Mesendoderm (in vitro differentiated cells): ENCODE measurements at regions not wholly inside any gene's neighbourhood (a gene's known extent, or its start where the extent isn't known, plus 50 kb on each side); places are given as distances from the start of the nearest gene placed in this dataset.
"Not testable (repeated sequence)": the region's sequence is repeated elsewhere in the genome, so short reads cannot be mapped to it uniquely, and the experiment has no call there.

Experiments used
- DNase-seq: peaks from one replicate; pipeline ENCODE4 v3.0.0; 2013
- H2AK5ac ChIP-seq: 2 replicates; pipeline ENCODE4 v1.6.1; 2013; ENCODE audit warnings: low read length, inconsistent platforms
- H2BK120ac ChIP-seq: 2 replicates; pipeline ENCODE4 v1.6.1; 2013; ENCODE audit warnings: low read depth, mild to moderate bottlenecking, low read length, moderate library complexity, mixed read lengths
- H2BK15ac ChIP-seq: replicated peaks from 2 replicates; pipeline ENCODE4 v1.6.1; 2013; ENCODE audit warnings: low read depth, mild to moderate bottlenecking, moderate library complexity
- H2BK5ac ChIP-seq: 2 replicates; pipeline ENCODE4 v1.6.1; 2013; ENCODE audit warnings: low read length, inconsistent platforms
- H3K18ac ChIP-seq: 2 replicates; pipeline ENCODE4 v1.6.1; 2013; ENCODE audit warnings: mild to moderate bottlenecking, low read length, mixed read lengths
- H3K23ac ChIP-seq: one replicate; pipeline ENCODE4 v1.6.1; 2013; ENCODE audit warnings: low read length
- H3K27ac ChIP-seq: 2 replicates; pipeline ENCODE4 v1.5.1; 2013; ENCODE audit warnings: low read depth, mild to moderate bottlenecking, inconsistent platforms, low read length, moderate library complexity
- H3K27me3 ChIP-seq: 2 replicates; pipeline ENCODE4 v1.6.1; 2013; ENCODE audit warnings: low read length, control low read depth, mild to moderate bottlenecking, inconsistent platforms; ENCODE audit not compliant: insufficient read depth, poor library complexity
- H3K36me3 ChIP-seq: 2 replicates; pipeline ENCODE4 v1.6.1; 2013; ENCODE audit warnings: low read length, inconsistent platforms; ENCODE audit not compliant: control insufficient read depth, insufficient read depth
- H3K4ac ChIP-seq: one replicate; pipeline ENCODE4 v1.6.1; 2013; ENCODE audit warnings: low read depth, mild to moderate bottlenecking, low read length, moderate library complexity
- H3K4me1 ChIP-seq: 2 replicates; pipeline ENCODE4 v1.6.1; 2013; ENCODE audit warnings: low read depth, low read length, inconsistent platforms; ENCODE audit not compliant: control insufficient read depth
- H3K4me2 ChIP-seq: 2 replicates; pipeline ENCODE4 v1.6.1; 2013; ENCODE audit warnings: low read length
- H3K4me3 ChIP-seq: 2 replicates; pipeline ENCODE4 v1.5.1; 2013; ENCODE audit warnings: mild to moderate bottlenecking, low read length
- H3K56ac ChIP-seq: one replicate; pipeline ENCODE4 v1.6.1; 2013; ENCODE audit warnings: low read length
- H3K79me1 ChIP-seq: 2 replicates; pipeline ENCODE4 v1.6.1; 2013; ENCODE audit warnings: low read length, inconsistent platforms
- H3K79me2 ChIP-seq: 2 replicates; pipeline ENCODE4 v1.6.1; 2013; ENCODE audit warnings: mild to moderate bottlenecking, low read length; ENCODE audit not compliant: control insufficient read depth, insufficient read depth
- H3K9ac ChIP-seq: 2 replicates; pipeline ENCODE4 v1.6.1; 2013; ENCODE audit warnings: low read length, inconsistent platforms
- H4K5ac ChIP-seq: one replicate; pipeline ENCODE4 v1.6.1; 2013; ENCODE audit warnings: low read length
- H4K8ac ChIP-seq: one replicate; pipeline ENCODE4 v1.6.1; 2013; ENCODE audit warnings: low read depth, mild to moderate bottlenecking, control low read depth, low read length, moderate library complexity
- WGBS: extraction: QIAGEN DNeasy Blood & Tissue Kit; methylation state at CpG from one replicate; pipeline ENCODE4 v1.1.7; 2013; ENCODE audit warnings: low lambda C conversion rate, missing lambda C conversion rate; ENCODE audit not compliant: insufficient coverage; ENCODE audit errors: extremely low coverage; 5-methylcytosine and 5-hydroxymethylcytosine counted together

DNA sequence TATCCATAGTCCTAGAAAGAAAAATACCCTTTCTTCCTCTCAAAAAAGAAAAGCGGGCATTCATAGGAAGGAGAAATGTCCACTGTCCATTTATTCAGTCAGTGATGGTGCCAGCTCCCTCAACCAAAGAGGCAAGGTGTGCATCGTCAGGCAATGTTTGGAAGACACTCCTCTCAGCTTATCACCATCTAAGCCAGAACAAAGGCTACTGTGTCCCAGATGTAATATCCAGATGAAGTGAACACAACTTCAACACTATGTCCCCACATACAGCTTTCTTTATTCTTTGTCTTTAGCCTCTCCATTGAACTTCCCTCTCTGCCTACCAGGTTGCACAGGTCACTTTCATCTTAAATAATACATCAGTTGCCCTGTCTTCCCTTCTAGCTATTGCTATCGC lies 131.4 kb upstream of the RNF32 start:
- Histone ChIP-seq H4K8ac (no peak overlapping the region), H3K4ac (no peak overlapping the region), H2AK5ac (no peak overlapping the region), H3K23ac (no peak overlapping the region), H3K79me1 (no peaks in the 10 kb centered on the region), H3K27me3 (no peaks in the 10 kb centered on the region), H4K5ac (no peak overlapping the region), H2BK5ac (no peak overlapping the region), H3K4me1 (no peaks in the 10 kb centered on the region), H3K36me3 (no peaks in the 10 kb centered on the region), H3K4me3 (no peak overlapping the region), H3K56ac (no peak overlapping the region), H3K18ac (no peak overlapping the region), H3K4me2 (no peak overlapping the region), H2BK120ac (no peak overlapping the region), H3K9ac (no peak overlapping the region), H3K79me2 (no peaks in the 10 kb centered on the region), H2BK15ac (no peak overlapping the region), H3K27ac (no peak overlapping the region)
- no peak for DNase-seq
- WGBS, result no CpG with 5 or more reads among the region's 3 CpGs

DNA sequence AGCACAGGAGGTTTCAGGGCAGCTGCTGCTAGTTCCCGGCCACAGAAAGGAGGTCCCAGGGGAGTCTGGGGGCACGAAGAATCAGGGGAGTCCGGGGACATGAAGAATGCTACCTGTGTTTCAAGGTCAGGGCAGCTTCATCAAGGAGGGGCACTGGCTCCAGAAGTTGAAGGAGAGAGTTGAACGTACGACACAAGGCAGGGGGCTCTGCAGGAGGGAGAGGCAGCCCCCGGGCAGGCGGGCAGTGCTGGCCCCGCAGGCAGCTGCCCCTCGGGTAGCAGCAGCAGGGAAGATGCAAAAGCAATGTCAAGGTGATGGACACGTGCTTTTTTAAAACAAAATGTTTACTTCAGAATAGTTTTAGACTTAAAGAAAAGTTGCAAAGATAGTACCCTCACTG lies 134.7 kb upstream of the RNF32 start:
- no CpG with 5 or more reads among the region's 10 CpGs for WGBS

DNA sequence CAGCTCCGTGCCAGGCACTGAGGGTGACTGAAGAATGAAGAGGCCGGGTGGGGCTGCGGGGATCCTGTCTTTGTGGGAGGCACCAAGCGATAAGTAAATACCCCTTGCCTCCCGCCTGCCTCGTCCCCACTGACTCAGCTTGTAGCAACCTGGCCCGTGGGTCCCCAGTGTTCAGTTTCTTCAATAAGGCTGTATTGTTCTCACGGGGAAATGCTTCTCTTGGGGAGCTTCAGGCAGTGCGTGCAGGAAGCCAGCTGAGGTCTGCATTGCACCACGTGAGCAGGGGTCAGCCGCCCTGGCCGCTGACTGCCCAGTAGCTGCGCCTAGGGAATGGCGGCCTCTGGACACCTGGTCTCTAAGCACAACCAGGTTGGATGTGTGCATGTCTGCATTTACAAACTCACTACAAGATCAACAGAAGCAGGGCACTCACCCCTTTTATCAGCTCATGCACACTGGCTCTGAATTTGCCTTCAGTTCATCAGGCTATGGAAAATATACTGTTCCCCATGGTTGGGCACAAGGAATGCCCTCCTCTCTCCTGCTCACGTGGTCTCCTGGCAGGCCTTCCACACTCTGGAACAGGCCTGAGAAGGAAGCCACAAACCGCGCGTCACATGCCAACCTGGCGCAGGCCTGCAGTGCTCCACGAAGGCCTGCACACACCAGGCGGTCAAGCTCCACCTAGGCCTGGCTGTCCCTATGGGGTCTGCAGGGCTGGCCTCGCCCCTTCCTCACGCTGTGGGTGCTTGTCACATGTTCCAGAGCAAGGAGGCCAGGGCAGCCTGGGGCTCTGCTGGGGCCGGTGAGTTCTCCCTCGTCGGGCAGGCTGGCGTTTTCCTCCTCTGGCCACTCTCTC lies 135.7 kb upstream of the RNF32 start:
- Histone ChIP-seq H3K79me1 (no peaks in the 10 kb centered on the region), H3K4ac (no peak overlapping the region), H3K4me3 (no peak overlapping the region), H2AK5ac (no peak overlapping the region), H3K79me2 (no peaks in the 10 kb centered on the region), H4K5ac (no peak overlapping the region), H3K27ac (no peak overlapping the region), H3K9ac (no peak overlapping the region), H3K36me3 (no peaks in the 10 kb centered on the region), H2BK120ac (no peak overlapping the region), H3K23ac (no peak overlapping the region), H2BK15ac (no peak overlapping the region), H3K4me1 (no peaks in the 10 kb centered on the region), H3K18ac (no peak overlapping the region), H4K8ac (no peak overlapping the region), H3K4me2 (no peak overlapping the region), H2BK5ac (no peak overlapping the region), H3K56ac (no peak overlapping the region), H3K27me3 (no peaks in the 10 kb centered on the region)
- no peak for DNase-seq
- WGBS, result no CpG with 5 or more reads among the region's 27 CpGs

More for the DNA sequence above, 134.7 kb upstream of the RNF32 start:
- Histone ChIP-seq H3K36me3 (no peaks in the 10 kb centered on the region), H2BK5ac (no peak overlapping the region), H3K4me3 (no peak overlapping the region), H3K79me1 (no peaks in the 10 kb centered on the region), H3K4me1 (no peaks in the 10 kb centered on the region), H3K4me2 (no peak overlapping the region), H4K5ac (no peak overlapping the region), H3K18ac (no peak overlapping the region), H3K79me2 (no peaks in the 10 kb centered on the region), H3K27me3 (no peaks in the 10 kb centered on the region), H2BK120ac (no peak overlapping the region), H3K9ac (no peak overlapping the region), H2AK5ac (no peak overlapping the region), H3K56ac (no peak overlapping the region), H3K23ac (no peak overlapping the region), H3K4ac (no peak overlapping the region), H2BK15ac (no peak overlapping the region), H3K27ac (no peak overlapping the region), H4K8ac (no peak overlapping the region)
- DNase-seq, result no peak

DNA sequence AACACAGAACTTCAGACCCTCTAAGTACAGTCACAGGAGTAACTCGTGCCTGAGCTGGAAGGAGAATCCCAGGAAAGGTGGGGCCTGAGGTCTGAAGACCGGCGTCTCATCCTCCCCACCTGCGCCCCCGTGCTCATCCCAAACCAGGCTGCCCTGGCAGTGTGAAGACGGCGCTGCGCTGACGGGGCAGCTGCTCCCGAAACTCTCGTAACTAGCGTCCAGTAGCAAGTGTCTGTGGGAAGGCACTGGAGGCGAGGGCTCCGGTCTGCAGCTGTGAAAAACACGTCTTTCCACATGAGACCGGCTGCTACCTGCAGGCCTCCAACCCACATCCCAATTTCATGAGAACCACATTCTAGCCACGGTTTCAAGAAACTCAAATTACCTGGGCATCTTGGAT lies 136.6 kb upstream of the RNF32 start:
- no peak overlapping the region for H2BK5ac ChIP-seq
- H3K18ac ChIP-seq, result no peak overlapping the region
- H3K23ac ChIP-seq, result no peak overlapping the region
- no CpG with 5 or more reads among the region's 17 CpGs for WGBS
- no peak overlapping the region for H3K56ac ChIP-seq
- H3K79me1 ChIP-seq, result no peaks in the 10 kb centered on the region
- no peaks in the 10 kb centered on the region for H3K4me1 ChIP-seq
- no peaks in the 10 kb centered on the region for H3K79me2 ChIP-seq
- H3K4me2 ChIP-seq, result no peak overlapping the region
- H4K5ac ChIP-seq, result no peak overlapping the region
- H3K4ac ChIP-seq, result no peak overlapping the region
- H3K36me3 ChIP-seq, result no peaks in the 10 kb centered on the region
- H3K4me3 ChIP-seq, result no peak overlapping the region
- H4K8ac ChIP-seq, result no peak overlapping the region
- H3K27me3 ChIP-seq, result no peaks in the 10 kb centered on the region
- no peak overlapping the region for H2BK15ac ChIP-seq
- no peak overlapping the region for H2AK5ac ChIP-seq
- H3K27ac ChIP-seq, result no peak overlapping the region
- no peak overlapping the region for H3K9ac ChIP-seq
- no peak for DNase-seq
- H2BK120ac ChIP-seq, result no peak overlapping the region

DNA sequence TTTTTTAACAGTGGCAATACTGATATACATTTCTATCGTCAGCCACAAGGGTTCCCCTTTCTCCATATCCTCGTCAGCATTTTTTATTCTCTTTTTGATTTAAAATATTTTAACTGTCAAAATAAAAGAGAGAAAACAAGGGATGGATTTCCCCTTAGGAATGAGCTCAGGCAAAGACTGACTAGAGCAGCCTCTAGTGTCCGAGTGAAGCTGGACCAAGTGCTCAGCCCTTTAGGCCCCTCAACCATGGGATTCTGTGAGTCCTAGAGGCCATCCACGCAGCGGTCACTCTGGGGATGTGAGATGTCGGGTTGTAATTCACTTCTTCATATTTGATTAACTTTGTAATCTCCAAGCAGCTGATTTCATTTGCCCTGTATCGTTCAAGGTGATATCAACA lies 137.4 kb upstream of the RNF32 start:
- Histone ChIP-seq H3K4me2 (no peak overlapping the region), H3K27me3 (no peaks in the 10 kb centered on the region), H3K4me1 (no peaks in the 10 kb centered on the region), H3K23ac (no peak overlapping the region), H3K9ac (no peak overlapping the region), H2BK15ac (no peak overlapping the region), H3K79me1 (no peaks in the 10 kb centered on the region), H2BK5ac (no peak overlapping the region), H3K18ac (no peak overlapping the region), H2AK5ac (no peak overlapping the region), H3K27ac (no peak overlapping the region), H3K4ac (no peak overlapping the region), H2BK120ac (no peak overlapping the region), H3K4me3 (no peak overlapping the region), H4K8ac (no peak overlapping the region), H3K79me2 (no peaks in the 10 kb centered on the region), H3K36me3 (no peaks in the 10 kb centered on the region), H4K5ac (no peak overlapping the region), H3K56ac (no peak overlapping the region)
- no CpG with 5 or more reads among the region's 7 CpGs for WGBS
- peak; percentile 27 for DNase-seq

DNA sequence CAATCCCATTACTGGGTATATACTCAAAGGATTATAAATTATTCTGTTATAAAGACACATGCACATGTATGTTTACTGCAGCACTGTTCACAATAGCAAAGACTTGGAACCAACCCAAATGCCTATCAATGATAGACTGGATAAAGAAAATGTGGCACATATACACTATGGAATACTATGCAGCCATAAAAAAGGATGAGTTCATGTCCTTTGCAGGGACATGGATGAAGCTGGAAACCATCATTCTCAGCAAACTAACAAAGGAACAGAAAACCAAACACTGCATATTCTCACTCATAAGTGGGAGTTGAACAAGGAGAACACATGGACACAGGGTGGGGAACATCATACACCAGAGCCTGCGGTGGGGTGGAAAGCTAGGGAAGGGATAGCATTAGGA lies 138.8 kb upstream of the RNF32 start:
- H3K27ac ChIP-seq, H2BK5ac ChIP-seq, H4K5ac ChIP-seq, H4K8ac ChIP-seq, H3K4me1 ChIP-seq, H3K79me2 ChIP-seq, H2AK5ac ChIP-seq, H2BK15ac ChIP-seq, H3K79me1 ChIP-seq, H3K56ac ChIP-seq, H3K27me3 ChIP-seq, H3K18ac ChIP-seq, H3K4me3 ChIP-seq, H3K4ac ChIP-seq, H3K9ac ChIP-seq, H3K36me3 ChIP-seq, H3K4me2 ChIP-seq, H3K23ac ChIP-seq, H2BK120ac ChIP-seq, DNase-seq: not testable (repeated sequence)
- no CpG with 5 or more reads among the region's 1 CpG for WGBS
